Panc1 (cell line): ENCODE measurements at regions not wholly inside any gene's neighbourhood (a gene's known extent, or its start where the extent isn't known, plus 50 kb on each side); places are given as distances from the start of the nearest gene placed in this dataset.

Experiments
- ATAC-seq: fragments of 200-7000 bp; cut with Tn5 transposase; 2 replicates; pipeline ENCODE4 v1.9.1; 2020; ENCODE audit warnings: mild to moderate bottlenecking, moderate library complexity
- BruUV-seq: library from RNA; stranded (reverse); fragments of 400-500 nt; replicated peaks from 2 replicates; lab custom pipeline; 2021; lab: Mats Ljungman, UMichigan
- CTCF ChIA-PET: fragments of 300-600 bp; sonication (Branson Sonifier 250); formaldehyde crosslinking; loops from one replicate; lab custom pipeline; 2022; ENCODE audit warnings: antibody characterized with exemption; lab: Charles Lee
- POLR2A ChIA-PET: fragments of 300-600 bp; sonication (Branson Sonifier 250); formaldehyde crosslinking; loops from one replicate; lab custom pipeline; 2022; ENCODE audit warnings: antibody characterized with exemption; lab: Charles Lee
- DNase-seq: peaks from one replicate; pipeline ENCODE4 v3.0.0-alpha.2; 2010; ENCODE audit warnings: low read depth, low spot score
- H3K27ac ChIP-seq: 2 replicates; pipeline ENCODE4 v1.5.1; 2011; ENCODE audit warnings: mild to moderate bottlenecking, low read length, inconsistent platforms
- H3K27me3 ChIP-seq: fragments of 200-500 bp; sonication (Bioruptor generic); 2 replicates; pipeline ENCODE4 v1.6.0; 2014; ENCODE audit warnings: low read length, inconsistent platforms; ENCODE audit not compliant: control insufficient read depth, insufficient read depth
- H3K36me3 ChIP-seq: fragments of 200-500 bp; sonication (Bioruptor generic); 2 replicates; pipeline ENCODE4 v1.5.1; 2014; ENCODE audit warnings: inconsistent platforms, mild to moderate bottlenecking, low read length, moderate library complexity; ENCODE audit not compliant: control insufficient read depth, insufficient read depth
- H3K4me1 ChIP-seq: 2 replicates; pipeline ENCODE4 v1.5.1; 2011; ENCODE audit warnings: inconsistent platforms, mild to moderate bottlenecking, low read length, moderate library complexity; ENCODE audit not compliant: control insufficient read depth, insufficient read depth
- H3K4me3 ChIP-seq, 2 experiments: 2 replicates each; pipeline ENCODE4 v1.5.1; 2011 to 2012; ENCODE audit warnings: low read depth in 2 of 2, low read length in 2 of 2, mild to moderate bottlenecking in 2 of 2, inconsistent platforms in 1 of 2, moderate library complexity in 1 of 2
- H3K9me3 ChIP-seq: fragments of 200-500 bp; sonication (Bioruptor generic); 2 replicates; pipeline ENCODE4 v1.5.1; 2014; ENCODE audit warnings: low read depth, mild to moderate bottlenecking, inconsistent platforms, low read length, moderate library complexity; ENCODE audit not compliant: control insufficient read depth, insufficient read depth
- CTCF ChIP-seq: fragments of 450-650 bp; IDR thresholded peaks from 2 replicates; pipeline ENCODE4 v1.5.1; 2017; ENCODE audit warnings: mild to moderate bottlenecking
- POLR2AphosphoS5 ChIP-seq: IDR thresholded peaks from 2 replicates; pipeline ENCODE4 v1.6.1; 2012; ENCODE audit warnings: mild to moderate bottlenecking, low read depth, low read length, moderate library complexity
- REST ChIP-seq, 2 experiments: IDR thresholded peaks; 2 replicates each; pipeline ENCODE4 v1.6.1; 2011 to 2012; ENCODE audit warnings: low read depth in 2 of 2, control low read depth in 1 of 2, low read length in 1 of 2, mild to moderate bottlenecking in 1 of 2, moderate library complexity in 1 of 2; ENCODE audit not compliant: insufficient read depth in 1 of 2
- SIN3A ChIP-seq: IDR thresholded peaks from 2 replicates; pipeline ENCODE4 v1.6.1; 2012; ENCODE audit warnings: low read depth, mild to moderate bottlenecking, low read length, moderate library complexity, borderline replicate concordance; ENCODE audit not compliant: insufficient read depth
- TCF7L2 ChIP-seq: IDR thresholded peaks from 2 replicates; pipeline ENCODE4 v1.6.1; 2011; ENCODE audit warnings: mild to moderate bottlenecking, low read depth, low read length, inconsistent platforms
- in situ Hi-C: cut with HindIII; loops from 2 replicates; pipeline ENCODE4 v1.10.0; 2016; ENCODE audit warnings: low sequenced_read_pairs, low pct_unique_long_range_greater_than_20kb
- intact Hi-C: fragments of 100-400 bp; cut with micrococcal nuclease; formaldehyde crosslinking; loops from one replicate; pipeline ENCODE4 v1.10.0; 2022; ENCODE audit not compliant: unreplicated experiment

- Histone ChIP-seq H3K36me3 (no peaks in the 10 kb centered on the region), H3K9me3 (no peaks in the 10 kb centered on the region), H3K27ac (no peak overlapping the region), H3K27me3 (no peaks in the 10 kb centered on the region), H3K4me3 (no peak overlapping the region), H3K4me1 (no peaks in the 10 kb centered on the region)
- no peak for DNase-seq
- no peak for ATAC-seq
- TF ChIP-seq SIN3A (no peak), CTCF (no peak), REST (IDR thresholded peaks at IDR 0.05; ENCODE audit: insufficient read depth in 1 of 2, low read depth in 2 of 2, low read length in 1 of 2) (no peak), TCF7L2 (no peak), POLR2AphosphoS5 (no peak)
- ChIA-PET CTCF (no interaction called here), POLR2A (no interaction called here)
- in situ Hi-C loops, result no loop called here
- no TSS peak for BruUV-seq
- intact Hi-C loops, result no loop called here
Observed at GRCh38 chr1:82606546-82606945, 805.8 kb downstream of the ADGRL2 start.

GRCh38 chr1:82604524-82604923, 803.8 kb downstream of the ADGRL2 start:
- intact Hi-C loops (no loop called here), in situ Hi-C loops (no loop called here)
- POLR2A ChIA-PET, result no interaction called here
- H3K27ac ChIP-seq, result no peak overlapping the region
- ATAC-seq (no peak), DNase-seq (no peak)
- no peaks in the 10 kb centered on the region; the same call in 1 of the 2 replicates for H3K9me3 ChIP-seq
- H3K4me3 ChIP-seq, result no peak overlapping the region
- H3K36me3 ChIP-seq, result no peaks in the 10 kb centered on the region
- H3K4me1 ChIP-seq, result no peaks in the 10 kb centered on the region
- TF ChIP-seq REST (IDR thresholded peaks at IDR 0.05; ENCODE audit: insufficient read depth in 1 of 2, low read depth in 2 of 2, low read length in 1 of 2), result no peak
- peak; percentile 70 for TF ChIP-seq CTCF
- no peaks in the 10 kb centered on the region for H3K27me3 ChIP-seq
- CTCF ChIA-PET, result interaction anchor here (1.0 kb wide), 1 partner anchor 93 kb away, joined by 4 read pairs; no protein-coding TSS in a partner anchor
- BruUV-seq, result no TSS peak
